C4-2B (cell line): ENCODE measurements at regions not wholly inside any gene's neighbourhood (a gene's known extent, or its start where the extent isn't known, plus 50 kb on each side); places are given as distances from the start of the nearest gene placed in this dataset.

ENCODE experiments used
- H3K27ac ChIP-seq: fragments of 450-650 bp; 2 replicates; pipeline ENCODE4 v1.5.1; 2017
- CTCF ChIP-seq: fragments of 450-650 bp; conservative IDR thresholded peaks from 2 replicates; pipeline ENCODE4 v1.5.1; 2017; ENCODE audit warnings: mild to moderate bottlenecking
- ZFX ChIP-seq: fragments of 450-650 bp; IDR thresholded peaks from 2 replicates; pipeline ENCODE4 v1.6.1; 2017

GRCh38 chr1:30283199-30283962 lies 440.0 kb downstream of the MATN1 start:
- TF ChIP-seq ZFX (no peak), CTCF (no peak)
- no peak overlapping the region for H3K27ac ChIP-seq

DNA sequence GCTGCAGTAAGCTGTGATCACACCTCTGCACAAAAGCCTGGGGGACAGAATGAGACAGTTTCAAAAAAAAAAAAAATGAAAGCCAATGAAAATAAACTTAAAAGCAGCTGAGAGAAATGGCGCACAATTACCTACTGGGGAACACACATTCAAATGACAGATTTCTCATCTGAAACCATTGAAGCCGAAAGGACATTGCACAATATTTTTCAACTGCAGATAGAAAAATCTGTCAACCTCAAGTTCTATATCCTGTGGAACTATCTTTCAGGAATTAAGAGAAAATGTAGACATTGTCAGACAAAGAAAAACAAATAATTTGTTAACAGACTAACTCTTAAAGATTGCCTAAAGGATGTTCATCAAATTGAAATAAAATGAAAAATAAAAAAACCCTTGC lies 442.8 kb downstream of the MATN1 start:
- no peak overlapping the region for H3K27ac ChIP-seq
- TF ChIP-seq ZFX = no peak
- TF ChIP-seq CTCF = no peak

DNA sequence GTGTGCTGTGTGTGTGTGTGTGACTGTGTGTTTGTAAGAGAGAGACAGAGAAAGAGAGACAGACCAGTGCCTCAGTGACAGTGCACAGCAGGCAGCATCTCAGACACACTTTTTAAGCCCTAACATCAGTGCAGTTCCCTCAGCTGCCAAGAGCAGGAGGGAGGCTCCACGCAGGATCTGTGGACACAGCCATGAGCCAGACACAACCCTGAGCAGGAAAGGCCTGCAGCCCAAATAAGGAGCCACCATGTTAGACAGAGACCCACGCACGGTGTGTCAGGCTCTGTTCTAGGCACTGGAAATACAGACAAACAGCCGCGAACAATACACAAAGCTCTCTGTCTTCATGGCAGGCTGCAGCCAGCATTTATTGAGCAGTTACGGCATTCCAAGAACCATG lies 445.5 kb downstream of the MATN1 start:
- no peak overlapping the region for H3K27ac ChIP-seq

GRCh38 chr1:30277415-30277814 lies 446.0 kb downstream of the MATN1 start:
- H3K27ac ChIP-seq = no peak overlapping the region
- TF ChIP-seq ZFX (no peak), CTCF (no peak)

More for the DNA sequence above, 445.5 kb downstream of the MATN1 start:
- no peak for TF ChIP-seq CTCF
- TF ChIP-seq ZFX = no peak

DNA sequence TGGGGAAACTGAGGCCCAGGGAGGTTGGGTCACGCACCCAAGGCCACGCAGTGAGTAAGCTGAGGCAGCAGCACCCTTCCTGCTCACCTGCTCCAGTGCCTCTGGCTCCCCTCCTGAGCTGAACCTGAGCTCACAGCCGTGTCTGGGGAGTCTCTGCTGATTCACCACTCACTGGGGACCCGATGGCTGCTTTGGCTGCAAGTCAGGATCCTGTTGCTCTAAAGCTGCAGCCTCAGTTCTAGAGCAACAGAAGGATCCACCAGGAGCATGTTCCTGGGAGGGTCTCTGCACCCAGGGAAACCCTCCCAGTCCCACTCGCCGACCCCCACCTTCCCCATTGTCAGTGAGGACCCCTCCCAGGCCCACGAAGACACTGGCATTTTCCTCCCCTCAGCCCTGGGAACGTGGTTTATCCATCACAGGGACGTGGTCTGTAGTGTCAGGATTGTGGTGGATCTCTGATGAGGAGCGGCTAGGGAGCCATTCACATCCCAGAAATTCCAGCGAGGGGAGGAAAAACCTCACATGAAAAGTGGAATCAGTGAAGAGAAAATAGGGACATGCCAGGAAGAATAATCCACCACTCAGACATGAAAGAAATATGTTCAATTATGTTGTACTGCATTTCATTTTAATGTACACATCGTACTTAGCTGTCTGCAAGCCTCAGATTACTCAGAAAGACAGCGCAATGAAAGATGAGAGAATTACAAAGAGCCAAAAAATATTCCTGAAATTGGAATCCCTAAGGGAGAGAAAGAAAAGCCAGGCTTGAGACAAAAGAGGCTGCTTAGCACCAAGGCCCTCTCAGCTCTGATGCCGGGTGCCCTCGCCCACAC lies 447.2 kb downstream of the MATN1 start:
- no peak overlapping the region for H3K27ac ChIP-seq
- TF ChIP-seq ZFX = no peak
- no peak for TF ChIP-seq CTCF

DNA sequence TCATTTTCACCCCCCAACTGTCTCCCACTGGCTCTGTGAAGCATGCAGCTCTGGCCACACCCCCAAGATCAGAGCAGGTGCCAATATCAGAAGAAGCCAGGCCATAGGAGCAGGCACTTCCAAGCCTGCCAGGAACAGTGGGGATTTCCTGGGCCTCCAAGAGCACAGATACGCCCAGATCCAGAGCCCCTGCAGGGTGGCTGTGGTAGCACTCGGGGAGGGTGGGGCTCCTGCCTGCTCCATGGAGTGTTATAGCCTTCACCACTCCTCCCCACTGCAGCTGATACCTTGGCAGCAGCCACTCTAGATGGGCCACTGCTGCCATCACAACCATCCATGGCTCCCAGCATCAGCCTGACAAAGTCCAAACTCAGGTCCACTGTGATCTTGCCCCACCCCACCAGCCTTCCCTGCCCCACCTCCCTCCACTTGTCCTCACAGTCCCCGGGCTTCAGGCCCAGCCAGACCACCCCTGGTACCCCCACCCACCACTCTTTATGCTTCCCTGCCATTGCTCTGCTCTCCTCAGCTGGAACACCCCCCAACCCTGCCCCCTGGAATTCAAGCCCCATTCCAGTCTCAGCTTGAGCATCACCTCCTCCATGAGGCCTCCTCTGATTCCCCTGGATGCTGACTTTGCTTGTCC lies 448.3 kb downstream of the MATN1 start:
- no peak overlapping the region for H3K27ac ChIP-seq

More for the DNA sequence above, 448.3 kb downstream of the MATN1 start:
- TF ChIP-seq CTCF (no peak), ZFX (no peak)
